Spleen (tissue), 11 donors: ENCODE measurements at regions not wholly inside any gene's neighbourhood (a gene's known extent, or its start where the extent isn't known, plus 50 kb on each side); places are given as distances from the start of the nearest gene placed in this dataset.

Source experiments
- DNase-seq: peaks from one replicate; pipeline ENCODE4 v3.0.0-alpha.2; 2020
- H3K27ac ChIP-seq, 8 donors: fragments of 200-600 bp; sonication (generic) in 7 of 8; 1 replicate in 4 of 8; 2 replicates in 4 of 8; pipeline versions ENCODE4 v1.5.0 to v1.8.0; 2016 to 2021; ENCODE audit warnings: inconsistent platforms in 4 of 8, mild to moderate bottlenecking in 4 of 8, moderate library complexity in 1 of 8
- H3K27me3 ChIP-seq, 7 donors: fragments of 200-600 bp; sonication (generic) in 6 of 7; replicated peaks in 1 of 7; 1 replicate in 4 of 7; 2 replicates in 3 of 7; pipeline versions ENCODE4 v1.5.0 to v1.8.0; 2016 to 2021; ENCODE audit warnings: inconsistent platforms in 3 of 7, mild to moderate bottlenecking in 1 of 7
- H3K36me3 ChIP-seq, 6 donors: fragments of 200-600 bp; sonication (generic) in 5 of 6; 1 replicate in 4 of 6; 2 replicates in 2 of 6; pipeline versions ENCODE4 v1.5.0 to v1.8.0; 2016 to 2021; ENCODE audit warnings: inconsistent platforms in 2 of 6
- H3K4me1 ChIP-seq, 6 donors: fragments of 200-600 bp; sonication (generic) in 5 of 6; 1 replicate in 3 of 6; 2 replicates in 3 of 6; pipeline versions ENCODE4 v1.5.0 to v1.8.0; 2016 to 2021; ENCODE audit warnings: inconsistent platforms in 3 of 6
- H3K4me3 ChIP-seq, 8 donors: fragments of 200-600 bp; sonication (generic) in 7 of 8; 1 replicate in 4 of 8; 2 replicates in 4 of 8; pipeline versions ENCODE4 v1.5.0 to v1.8.0; 2016 to 2021; ENCODE audit warnings: inconsistent platforms in 4 of 8, mild to moderate bottlenecking in 4 of 8, moderate library complexity in 2 of 8
- H3K9me3 ChIP-seq, 8 donors: fragments of 200-600 bp; sonication (generic) in 7 of 8; 1 replicate in 4 of 8; 2 replicates in 4 of 8; pipeline versions ENCODE4 v1.5.0 to v1.8.0; 2016 to 2021; ENCODE audit warnings: inconsistent platforms in 4 of 8
- POLR2A ChIP-seq, 3 donors: fragments of 450-650 bp; IDR thresholded peaks; one replicate each; pipeline ENCODE4 v1.5.1; 2017; ENCODE audit warnings: antibody characterized with exemption in 3 of 3, mild to moderate bottlenecking in 1 of 3
- POLR2AphosphoS5 ChIP-seq, 3 donors: sonication (generic); formaldehyde crosslinking; IDR thresholded peaks; one replicate each; pipeline ENCODE4 v1.5.1; 2017; ENCODE audit warnings: antibody characterized with exemption in 3 of 3
- WGBS, 5 donors: extraction: QIAGEN DNeasy Blood & Tissue Kit in 3 of 5; methylation state at CpG; one replicate each; pipeline versions ENCODE4 v1.1.5 to v1.1.7; 2013 to 2018; 5-methylcytosine and 5-hydroxymethylcytosine counted together
- intact Hi-C: fragments of 100-400 bp; cut with DNase I; formaldehyde crosslinking; loops from one replicate; pipeline ENCODE4 v1.15.0; 2023; ENCODE audit warnings: low total_unique reads
- TF ChIP-seq, protein P1 (sequence below), 11 experiments: fragments of 200-600 bp in 7 of 11; fragments of 450-650 bp in 4 of 11; sonication (generic) in 4 of 11; IDR thresholded peaks in 8 of 11; conservative IDR thresholded peaks in 3 of 11; 1 replicate in 7 of 11; 2 replicates in 4 of 11; pipeline versions ENCODE4 v1.4.0 to v1.8.0; 2016 to 2021; ENCODE audit warnings: antibody characterized with exemption in 11 of 11, inconsistent platforms in 4 of 11, mild to moderate bottlenecking in 1 of 11
- donor health status: healthy with polysubstance abuse.
- donor health status: DM: no; HTN: no; CAD: no; lungs with moderate emphysema.
- donor health status: DM: no; HTN: no; CAD: no.
- donor health status: Bipolar disorder and iron deficiency.
- donor health status: healthy.
- donor health status: DM: no; HTN: no; CAD: no.
- donor health status: DM: yes; HTN: yes; CAD: no.

DNA sequence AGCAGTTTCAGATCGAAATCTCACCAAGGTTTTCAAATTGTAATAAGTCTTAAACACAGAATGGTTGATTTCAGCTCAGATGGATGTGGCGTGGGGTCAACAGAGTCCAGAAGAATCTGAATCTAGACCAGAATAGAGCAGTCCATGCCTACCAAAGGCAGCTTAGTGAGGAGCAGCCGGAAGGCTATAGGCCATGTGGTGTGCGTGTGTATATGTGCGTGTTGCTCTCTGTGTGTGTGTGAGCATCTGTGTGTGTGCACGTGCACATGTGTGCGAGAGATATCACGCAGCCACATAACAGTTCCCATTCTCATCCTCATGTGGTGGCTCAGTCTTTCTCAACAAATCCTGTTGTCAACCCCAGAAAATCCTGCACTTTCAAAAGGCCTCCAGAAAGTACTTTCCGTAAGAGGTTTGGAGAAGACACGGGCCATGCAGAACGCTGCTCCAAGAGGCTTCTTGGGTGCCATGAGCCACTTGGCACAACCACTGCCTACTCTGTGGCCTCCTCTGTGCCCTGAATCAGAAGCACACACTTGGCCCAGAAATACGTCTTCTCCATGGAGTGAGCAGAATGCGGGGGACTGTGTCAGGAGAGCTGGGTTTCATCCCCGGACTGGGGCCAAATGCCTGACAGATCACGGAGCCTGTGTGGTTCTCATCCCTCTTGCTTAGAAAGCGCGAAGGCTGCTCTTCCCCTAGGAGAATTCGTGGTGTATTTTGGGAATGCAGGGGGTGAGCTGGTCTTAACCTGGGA lies 67.3 kb downstream of the ACKR3 start:
- H3K4me1 ChIP-seq: no peaks in the 10 kb centered on the region
- H3K27ac ChIP-seq: no peak overlapping the region
- no peaks in the 10 kb centered on the region for H3K36me3 ChIP-seq
- 84 to 94% (median 91%) methylated on average over 18 of the region's 18 CpGs for WGBS, 5 donors
- TF ChIP-seq POLR2AphosphoS5 (IDR thresholded peaks at IDR 0.05) (no peak), POLR2A (IDR thresholded peaks at IDR 0.05) (no peak)
- TF ChIP-seq, protein P1, sequence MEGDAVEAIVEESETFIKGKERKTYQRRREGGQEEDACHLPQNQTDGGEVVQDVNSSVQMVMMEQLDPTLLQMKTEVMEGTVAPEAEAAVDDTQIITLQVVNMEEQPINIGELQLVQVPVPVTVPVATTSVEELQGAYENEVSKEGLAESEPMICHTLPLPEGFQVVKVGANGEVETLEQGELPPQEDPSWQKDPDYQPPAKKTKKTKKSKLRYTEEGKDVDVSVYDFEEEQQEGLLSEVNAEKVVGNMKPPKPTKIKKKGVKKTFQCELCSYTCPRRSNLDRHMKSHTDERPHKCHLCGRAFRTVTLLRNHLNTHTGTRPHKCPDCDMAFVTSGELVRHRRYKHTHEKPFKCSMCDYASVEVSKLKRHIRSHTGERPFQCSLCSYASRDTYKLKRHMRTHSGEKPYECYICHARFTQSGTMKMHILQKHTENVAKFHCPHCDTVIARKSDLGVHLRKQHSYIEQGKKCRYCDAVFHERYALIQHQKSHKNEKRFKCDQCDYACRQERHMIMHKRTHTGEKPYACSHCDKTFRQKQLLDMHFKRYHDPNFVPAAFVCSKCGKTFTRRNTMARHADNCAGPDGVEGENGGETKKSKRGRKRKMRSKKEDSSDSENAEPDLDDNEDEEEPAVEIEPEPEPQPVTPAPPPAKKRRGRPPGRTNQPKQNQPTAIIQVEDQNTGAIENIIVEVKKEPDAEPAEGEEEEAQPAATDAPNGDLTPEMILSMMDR (IDR thresholded peaks at IDR 0.05 in 8 of 11, conservative IDR thresholded peaks at IDR 0.05 in 3 of 11): no peak
- DNase-seq: peak; percentile 49
- peaks cover 0 to 15% (median 6%) of the 10 kb centered on the region in 8 donors for H3K9me3 ChIP-seq
- peaks cover 0 to 5% (median 0%) of the 10 kb centered on the region in 7 donors for H3K27me3 ChIP-seq
- H3K4me3 ChIP-seq: no peak overlapping the region
- intact Hi-C loops: no loop called here

DNA sequence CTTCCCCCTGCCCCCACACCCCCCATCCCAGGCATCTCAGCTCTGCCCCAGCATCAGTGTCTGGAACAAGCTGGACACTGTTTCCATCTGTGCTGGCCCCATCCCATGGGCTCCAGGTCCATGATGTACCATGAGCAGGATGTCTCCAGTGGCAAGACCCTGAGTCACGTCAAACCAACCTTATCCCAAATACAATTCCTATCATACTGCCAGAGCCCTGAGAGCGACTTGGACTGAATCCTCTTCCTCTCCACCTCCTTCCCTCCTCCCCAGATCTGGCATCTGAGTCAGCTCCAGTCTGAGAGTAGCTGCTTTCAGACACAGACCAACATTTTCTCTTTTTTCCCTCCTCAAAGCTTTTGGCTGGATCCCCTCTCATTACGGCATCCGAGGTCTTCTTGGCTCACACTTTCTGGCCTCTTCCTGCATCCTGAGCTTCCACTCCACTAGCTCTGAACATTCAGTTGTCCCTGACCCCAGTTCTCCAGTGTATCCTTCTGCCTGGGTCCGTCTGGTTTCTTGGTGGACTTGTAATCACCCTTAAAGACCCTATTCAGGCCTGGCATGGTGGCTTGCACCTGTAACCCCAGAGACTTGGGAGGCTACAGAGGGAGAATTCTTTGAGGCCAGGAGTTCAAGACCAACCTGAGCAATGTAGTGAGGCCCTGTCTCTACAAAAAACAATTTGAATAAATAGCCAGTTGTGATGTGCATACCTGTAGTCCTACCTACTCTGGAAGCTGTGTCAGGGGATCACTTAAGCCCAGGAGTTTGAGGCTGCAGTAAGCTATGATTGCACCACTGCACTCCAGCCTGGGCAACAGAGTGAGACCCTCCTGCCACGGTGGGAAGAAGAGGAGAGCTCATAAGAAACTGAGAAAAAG lies 68.3 kb downstream of the ACKR3 start:
- TF ChIP-seq POLR2AphosphoS5 (IDR thresholded peaks at IDR 0.05) (no peak), POLR2A (IDR thresholded peaks at IDR 0.05) (no peak)
- TF ChIP-seq, protein P1 (IDR thresholded peaks at IDR 0.05 in 8 of 11, conservative IDR thresholded peaks at IDR 0.05 in 3 of 11): no peak
- DNase-seq: no peak
- intact Hi-C loops: no loop called here

DNA sequence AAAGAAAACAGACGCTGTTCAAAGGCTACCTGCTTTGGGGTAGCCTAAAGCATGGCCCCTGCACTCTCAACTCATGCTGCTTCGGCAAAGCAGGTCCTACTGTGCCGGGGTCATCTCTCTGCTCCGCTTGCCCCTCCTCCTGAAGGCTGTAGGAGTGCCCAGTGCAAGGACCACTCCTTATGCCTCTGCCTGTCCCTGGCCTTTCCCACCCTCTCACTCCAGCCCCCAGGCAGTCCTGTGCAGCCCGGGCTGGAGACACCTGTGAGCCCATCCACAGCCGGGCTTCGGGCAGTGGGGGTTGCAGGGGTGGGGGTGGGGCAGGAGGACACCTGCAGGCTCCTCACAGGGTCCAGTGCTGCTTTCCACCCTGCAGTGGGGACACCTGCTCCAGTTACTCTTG lies 69.1 kb downstream of the ACKR3 start:
- TF ChIP-seq, protein P1 (IDR thresholded peaks at IDR 0.05 in 8 of 11, conservative IDR thresholded peaks at IDR 0.05 in 3 of 11): no peak
- TF ChIP-seq POLR2AphosphoS5 (IDR thresholded peaks at IDR 0.05) (no peak), POLR2A (IDR thresholded peaks at IDR 0.05) (no peak)
- Histone ChIP-seq H3K27ac (no peak overlapping the region), H3K4me1 (no peaks in the 10 kb centered on the region), H3K9me3 (peaks cover 0 to 19% (median 6%) of the 10 kb centered on the region in 8 donors), H3K27me3 (peaks cover 0 to 14% (median 0%) of the 10 kb centered on the region in 7 donors), H3K4me3 (no peak overlapping the region), H3K36me3 (no peaks in the 10 kb centered on the region)
- intact Hi-C loops: no loop called here
- DNase-seq: peak; percentile 41
- WGBS, 5 donors: 82 to 93% (median 86%) methylated on average over 7 of the region's 7 CpGs

More for the DNA sequence above, 68.3 kb downstream of the ACKR3 start:
- no peaks in the 10 kb centered on the region for H3K36me3 ChIP-seq
- no peaks in the 10 kb centered on the region for H3K4me1 ChIP-seq
- no peak overlapping the region for H3K27ac ChIP-seq
- no peak overlapping the region for H3K4me3 ChIP-seq
- 51 to 75% (median 65%) methylated on average over 6 of the region's 6 CpGs for WGBS, 5 donors
- H3K9me3 ChIP-seq: peaks cover 0 to 19% (median 6%) of the 10 kb centered on the region in 8 donors
- H3K27me3 ChIP-seq: peaks cover 0 to 7% (median 0%) of the 10 kb centered on the region in 7 donors
